ENCODE measurements at regions not wholly inside any gene's neighbourhood (a gene's known extent, or its start where the extent isn't known, plus 50 kb on each side); places are given as distances from the start of the nearest gene placed in this dataset.
A peak's percentile ranks its signal among the peaks of the same experiment; 100 is the strongest.

- no peak for TF ChIP-seq CTCF (conservative IDR thresholded peaks at IDR 0.05; ENCODE audit: low read depth, low read length)
- no peak overlapping the region for H3K4me3 ChIP-seq (ENCODE audit: low read depth, low read length)
- DNase-seq (ENCODE audit: low read depth), result no peak
Measured at GRCh38 chr5:126715765-126716164, 61.2 kb upstream of the LMNB1 start.

GRCh38 chr5:126716861-126717260 lies 60.1 kb upstream of the LMNB1 start:
- no peak for DNase-seq (ENCODE audit: low read depth)
- no peak for TF ChIP-seq CTCF (conservative IDR thresholded peaks at IDR 0.05; ENCODE audit: low read depth, low read length)

GRCh38 chr5:126718236-126718868 lies 58.6 kb upstream of the LMNB1 start:
- no peak for TF ChIP-seq CTCF (conservative IDR thresholded peaks at IDR 0.05; ENCODE audit: low read depth, low read length)
- no peak for DNase-seq (ENCODE audit: low read depth)
- H3K4me3 ChIP-seq (ENCODE audit: low read depth, low read length), result no peak overlapping the region

More at GRCh38 chr5:126716861-126717260, 60.1 kb upstream of the LMNB1 start:
- H3K4me3 ChIP-seq (ENCODE audit: low read depth, low read length), result no peak overlapping the region

GRCh38 chr5:126720369-126720768 lies 56.6 kb upstream of the LMNB1 start:
- no peak for TF ChIP-seq CTCF (conservative IDR thresholded peaks at IDR 0.05; ENCODE audit: low read depth, low read length)
- no peak overlapping the region for H3K4me3 ChIP-seq (ENCODE audit: low read depth, low read length)
- no peak for DNase-seq (ENCODE audit: low read depth)

GRCh38 chr5:126723643-126724042 lies 53.3 kb upstream of the LMNB1 start:
- DNase-seq (ENCODE audit: low read depth), result peak; percentile 29
- TF ChIP-seq CTCF (conservative IDR thresholded peaks at IDR 0.05; ENCODE audit: low read depth, low read length), result no peak
- no peak overlapping the region for H3K4me3 ChIP-seq (ENCODE audit: low read depth, low read length)
